ENCODE measurements at regions not wholly inside any gene's neighbourhood (a gene's known extent, or its start where the extent isn't known, plus 50 kb on each side); places are given as distances from the start of the nearest gene placed in this dataset.
A peak's percentile ranks its signal among the peaks of the same experiment; 100 is the strongest.

DNA sequence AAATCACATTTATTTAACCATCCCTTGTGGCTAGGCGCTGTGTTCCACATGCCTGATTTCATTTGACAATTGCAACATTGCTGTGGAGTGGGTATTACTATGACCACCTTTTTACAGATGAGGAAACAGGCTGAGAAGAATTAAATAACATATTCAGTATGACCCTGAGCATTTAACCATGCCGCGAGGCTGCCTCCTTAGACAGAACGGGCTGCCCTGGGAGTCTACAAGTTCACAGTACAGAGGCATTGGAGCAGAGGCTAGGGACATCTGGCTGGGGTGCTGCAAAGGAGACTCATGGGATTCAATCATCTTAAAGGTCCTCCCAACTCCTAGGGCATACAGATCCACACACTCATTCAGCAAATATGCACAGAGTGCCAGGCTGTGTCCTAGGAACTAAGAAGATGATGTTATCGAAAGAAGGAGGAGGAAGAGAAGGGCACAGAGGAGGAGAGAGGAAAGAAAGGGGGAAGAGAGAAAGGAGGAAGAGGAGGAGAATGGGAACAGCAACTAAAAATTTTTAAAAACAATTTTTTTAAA is 164.7 kb upstream of the CCND2 start:
- CTCF ChIA-PET, result no interaction called here
- no peak for DNase-seq (ENCODE audit: extremely low spot score)
- TF ChIP-seq L3MBTL2 (conservative IDR thresholded peaks at IDR 0.05) (no peak), LEF1 (IDR thresholded peaks at IDR 0.05; ENCODE audit: borderline replicate concordance) (no peak), ARNT (IDR thresholded peaks at IDR 0.05) (no peak), ELF4 (IDR thresholded peaks at IDR 0.05) (no peak), SUZ12 (IDR thresholded peaks at IDR 0.05) (no peak), FOXK2 (IDR thresholded peaks at IDR 0.05) (no peak), ZNF384 (IDR thresholded peaks at IDR 0.05) (no peak), CTBP1 (IDR thresholded peaks at IDR 0.05; ENCODE audit: borderline replicate concordance) (no peak), PKNOX1 (IDR thresholded peaks at IDR 0.05) (no peak), BHLHE40 (IDR thresholded peaks at IDR 0.05; ENCODE audit: borderline replicate concordance) (no peak), FOXA1 (IDR thresholded peaks at IDR 0.05) (no peak), FOXM1 (IDR thresholded peaks at IDR 0.05; ENCODE audit: borderline replicate concordance) (no peak), SP1 (IDR thresholded peaks at IDR 0.05) (no peak), NFRKB (IDR thresholded peaks at IDR 0.05) (no peak), HDGF (IDR thresholded peaks at IDR 0.05; ENCODE audit: borderline replicate concordance) (no peak), TARDBP (IDR thresholded peaks at IDR 0.05) (no peak)
- POLR2A ChIA-PET, result no interaction called here

- no peak for TF ChIP-seq SP1 (IDR thresholded peaks at IDR 0.05)
- TF ChIP-seq NFRKB (IDR thresholded peaks at IDR 0.05), result no peak
- no peak for TF ChIP-seq LEF1 (IDR thresholded peaks at IDR 0.05; ENCODE audit: borderline replicate concordance)
- TF ChIP-seq ARNT (IDR thresholded peaks at IDR 0.05), result no peak
- TF ChIP-seq ELF4 (IDR thresholded peaks at IDR 0.05), result no peak
- TF ChIP-seq FOXA1 (IDR thresholded peaks at IDR 0.05), result no peak
- no peak for TF ChIP-seq FOXK2 (IDR thresholded peaks at IDR 0.05)
- no peak for TF ChIP-seq CTBP1 (IDR thresholded peaks at IDR 0.05; ENCODE audit: borderline replicate concordance)
- TF ChIP-seq L3MBTL2 (conservative IDR thresholded peaks at IDR 0.05), result no peak
- TF ChIP-seq ZNF384 (IDR thresholded peaks at IDR 0.05), result no peak
- TF ChIP-seq PKNOX1 (IDR thresholded peaks at IDR 0.05), result no peak
- TF ChIP-seq TARDBP (IDR thresholded peaks at IDR 0.05), result no peak
- TF ChIP-seq SUZ12 (IDR thresholded peaks at IDR 0.05), result no peak
- TF ChIP-seq FOXM1 (IDR thresholded peaks at IDR 0.05; ENCODE audit: borderline replicate concordance), result no peak
- CTCF ChIA-PET, result interaction anchor here (0.6 to 1.4 kb wide), 5 partner anchors 12 to 169 kb away, joined by 3 to 7 read pairs (median 3); no protein-coding TSS in a partner anchor
Measured at GRCh38 chr12:4107911-4108697, 165.5 kb upstream of the CCND2 start.

GRCh38 chr12:4107436-4107878 is 166.1 kb upstream of the CCND2 start:
- ChIA-PET CTCF (interaction anchor here (0.6 to 1.4 kb wide), 5 partner anchors 11 to 170 kb away, joined by 3 to 7 read pairs (median 3); no protein-coding TSS in a partner anchor), POLR2A (interaction anchor here (0.6 kb wide), 1 partner anchor 166 kb away, joined by 3 read pairs; the partner anchor contains the start of gene CCND2)
- TF ChIP-seq HDGF (IDR thresholded peaks at IDR 0.05; ENCODE audit: borderline replicate concordance), result no peak
- TF ChIP-seq L3MBTL2 (conservative IDR thresholded peaks at IDR 0.05), result no peak
- no peak for TF ChIP-seq FOXM1 (IDR thresholded peaks at IDR 0.05; ENCODE audit: borderline replicate concordance)
- no peak for TF ChIP-seq SUZ12 (IDR thresholded peaks at IDR 0.05)
- no peak for TF ChIP-seq PKNOX1 (IDR thresholded peaks at IDR 0.05)
- TF ChIP-seq ARNT (IDR thresholded peaks at IDR 0.05), result no peak
- peak; percentile 71 for DNase-seq (ENCODE audit: extremely low spot score)

More at GRCh38 chr12:4107911-4108697, 165.5 kb upstream of the CCND2 start:
- DNase-seq (ENCODE audit: extremely low spot score), result no peak
- POLR2A ChIA-PET, result interaction anchor here (0.6 kb wide), 1 partner anchor 165 kb away, joined by 3 read pairs; the partner anchor contains the start of gene CCND2

GRCh38 chr12:4106621-4107020 is 166.9 kb upstream of the CCND2 start:
- no peak for DNase-seq (ENCODE audit: extremely low spot score)
- CTCF ChIA-PET, result interaction anchor here (1.4 kb wide), 1 partner anchor 171 kb away, joined by 3 read pairs; no protein-coding TSS in a partner anchor
- POLR2A ChIA-PET, result no interaction called here
- TF ChIP-seq CTBP1 (IDR thresholded peaks at IDR 0.05; ENCODE audit: borderline replicate concordance) (no peak), TARDBP (IDR thresholded peaks at IDR 0.05) (no peak), SP1 (IDR thresholded peaks at IDR 0.05) (no peak), BHLHE40 (IDR thresholded peaks at IDR 0.05; ENCODE audit: borderline replicate concordance) (no peak), HDGF (IDR thresholded peaks at IDR 0.05; ENCODE audit: borderline replicate concordance) (no peak), ZNF384 (IDR thresholded peaks at IDR 0.05) (no peak), FOXM1 (IDR thresholded peaks at IDR 0.05; ENCODE audit: borderline replicate concordance) (no peak), SUZ12 (IDR thresholded peaks at IDR 0.05) (no peak), FOXA1 (IDR thresholded peaks at IDR 0.05) (no peak)

DNA sequence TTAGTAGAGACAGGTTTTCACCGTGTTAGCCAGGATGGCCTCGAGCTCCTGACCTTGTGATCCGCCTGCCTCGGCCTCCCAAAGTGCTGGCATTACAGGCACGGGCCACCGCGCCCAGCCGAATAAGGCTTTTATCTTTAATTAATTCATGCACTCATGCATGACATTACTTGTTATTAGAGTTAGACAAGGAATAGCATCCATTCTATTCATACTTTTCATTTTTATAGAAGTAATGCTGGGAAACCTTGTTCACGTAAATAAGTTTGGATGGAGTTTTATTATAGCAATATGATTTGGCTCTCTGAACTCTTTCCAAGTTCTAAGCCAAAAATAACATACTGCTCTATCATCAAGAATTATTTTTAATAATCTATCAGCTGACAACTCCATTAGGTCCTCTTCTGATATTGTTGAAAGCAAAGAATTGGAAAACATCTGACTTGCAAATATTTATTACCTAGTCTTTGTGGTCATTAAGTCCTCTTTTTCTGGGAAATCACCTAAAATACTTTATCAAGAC is 168.8 kb upstream of the CCND2 start:
- CTCF ChIA-PET, result no interaction called here
- no peak for DNase-seq (ENCODE audit: extremely low spot score)
- no peak for TF ChIP-seq SP1 (IDR thresholded peaks at IDR 0.05)
- no peak for TF ChIP-seq FOXA1 (IDR thresholded peaks at IDR 0.05)
- no peak for TF ChIP-seq NFRKB (IDR thresholded peaks at IDR 0.05)
- TF ChIP-seq BHLHE40 (IDR thresholded peaks at IDR 0.05; ENCODE audit: borderline replicate concordance), result no peak
- TF ChIP-seq FOXM1 (IDR thresholded peaks at IDR 0.05; ENCODE audit: borderline replicate concordance), result no peak
- no peak for TF ChIP-seq ARNT (IDR thresholded peaks at IDR 0.05)
- TF ChIP-seq LEF1 (IDR thresholded peaks at IDR 0.05; ENCODE audit: borderline replicate concordance), result no peak
- no peak for TF ChIP-seq FOXK2 (IDR thresholded peaks at IDR 0.05)
- TF ChIP-seq SUZ12 (IDR thresholded peaks at IDR 0.05), result no peak
- TF ChIP-seq PKNOX1 (IDR thresholded peaks at IDR 0.05), result no peak
- no peak for TF ChIP-seq TARDBP (IDR thresholded peaks at IDR 0.05)
- no peak for TF ChIP-seq HDGF (IDR thresholded peaks at IDR 0.05; ENCODE audit: borderline replicate concordance)
- TF ChIP-seq L3MBTL2 (conservative IDR thresholded peaks at IDR 0.05), result no peak
- TF ChIP-seq ZNF384 (IDR thresholded peaks at IDR 0.05), result no peak
- TF ChIP-seq CTBP1 (IDR thresholded peaks at IDR 0.05; ENCODE audit: borderline replicate concordance), result no peak
- POLR2A ChIA-PET, result interaction anchor here (1.2 kb wide), 1 partner anchor 168 kb away, joined by 3 read pairs; the partner anchor contains the start of gene CCND2

All from HEK293T (cell line).